MCF 10A (cell line): ENCODE measurements at regions not wholly inside any gene's neighbourhood (a gene's known extent, or its start where the extent isn't known, plus 50 kb on each side); places are given as distances from the start of the nearest gene placed in this dataset.

Experiments used
- BruUV-seq: library from RNA; stranded (reverse); fragments of 400-500 nt; replicated peaks from 2 replicates; lab custom pipeline; 2021; lab: Mats Ljungman, UMichigan
- CTCF ChIA-PET: fragments of 300-600 bp; sonication (Branson Sonifier 250); formaldehyde crosslinking; extraction: SDS; loops from one replicate; lab custom pipeline; 2021; ENCODE audit warnings: antibody characterized with exemption, inconsistent platforms; lab: Yijun Ruan, JAX
- POLR2A ChIA-PET: fragments of 300-600, 350-650 bp; sonication (Branson Sonifier 250); formaldehyde crosslinking; extraction: SDS; loops from one replicate; lab custom pipeline; 2020; ENCODE audit warnings: antibody characterized with exemption, inconsistent platforms; lab: Yijun Ruan, JAX
- DNase-seq: peaks from one replicate; pipeline ENCODE4 v3.0.0-alpha.2; 2018; ENCODE audit not compliant: unreplicated experiment
- H3K27ac Mint-ChIP-seq: one replicate; pipeline ENCODE4 v1.8.0; 2022; ENCODE audit warnings: mild to moderate bottlenecking, low read depth, mixed read lengths; ENCODE audit not compliant: unreplicated experiment
- H3K27me3 Mint-ChIP-seq: one replicate; pipeline ENCODE4 v1.8.0; 2022; ENCODE audit warnings: mixed read lengths; ENCODE audit not compliant: insufficient read depth, unreplicated experiment
- H3K36me3 Mint-ChIP-seq: one replicate; pipeline ENCODE4 v1.8.0; 2022; ENCODE audit warnings: mild to moderate bottlenecking, moderate library complexity, mixed read lengths; ENCODE audit not compliant: insufficient read depth, unreplicated experiment
- H3K4me1 Mint-ChIP-seq: one replicate; pipeline ENCODE4 v1.8.0; 2022; ENCODE audit warnings: mixed read lengths; ENCODE audit not compliant: insufficient read depth, unreplicated experiment
- H3K4me3 Mint-ChIP-seq: one replicate; pipeline ENCODE4 v1.8.0; 2022; ENCODE audit warnings: mild to moderate bottlenecking, moderate library complexity, mixed read lengths; ENCODE audit not compliant: unreplicated experiment
- H3K9me3 Mint-ChIP-seq: one replicate; pipeline ENCODE4 v1.8.0; 2022; ENCODE audit warnings: mixed read lengths; ENCODE audit not compliant: unreplicated experiment
- CTCF ChIP-seq: fragments of 200-600 bp; IDR thresholded peaks from one replicate; pipeline ENCODE4 v1.8.0; 2022; ENCODE audit warnings: antibody characterized with exemption, mild to moderate bottlenecking; ENCODE audit not compliant: unreplicated experiment
- intact Hi-C: fragments of 100-400 bp; cut with micrococcal nuclease; formaldehyde crosslinking; loops from 2 replicates; pipeline ENCODE4 v1.14.1; 2022

- Mint-ChIP-seq H3K27me3 (peaks cover 77% of the 10 kb centered on the region), H3K27ac (no peak overlapping the region), H3K36me3 (no peaks in the 10 kb centered on the region), H3K9me3 (peaks cover 14% of the 10 kb centered on the region), H3K4me1 (no peaks in the 10 kb centered on the region), H3K4me3 (no peak overlapping the region)
- BruUV-seq, result no TSS peak
- ChIA-PET POLR2A (interaction anchor here (0.6 kb wide), 1 partner anchor 1150 kb away, joined by 3 read pairs; no protein-coding TSS in a partner anchor), CTCF (interaction anchor here (1.4 kb wide), 1 partner anchor 1198 kb away, joined by 4 read pairs; no protein-coding TSS in a partner anchor)
- no peak for TF ChIP-seq CTCF
- no peak for DNase-seq
- intact Hi-C loops, result no loop called here
Measured at GRCh38 chr14:101616202-101616601, 54.9 kb downstream of the DIO3 start.

GRCh38 chr14:101619484-101619883 lies 58.2 kb downstream of the DIO3 start:
- no peak for TF ChIP-seq CTCF
- CTCF ChIA-PET, result interaction anchor here (1.3 kb wide), 1 partner anchor 9 kb away, joined by 3 read pairs; no protein-coding TSS in a partner anchor
- DNase-seq, result no peak
- BruUV-seq, result no TSS peak
- Mint-ChIP-seq H3K9me3 (peaks cover 14% of the 10 kb centered on the region), H3K27me3 (peaks cover 53% of the 10 kb centered on the region), H3K4me1 (no peaks in the 10 kb centered on the region), H3K4me3 (no peak overlapping the region), H3K27ac (no peak overlapping the region), H3K36me3 (no peaks in the 10 kb centered on the region)
- intact Hi-C loops, result no loop called here
- POLR2A ChIA-PET, result no interaction called here

GRCh38 chr14:101620031-101620788 lies 58.9 kb downstream of the DIO3 start:
- DNase-seq, result no peak
- H3K36me3 Mint-ChIP-seq, result no peaks in the 10 kb centered on the region
- BruUV-seq, result no TSS peak
- peaks cover 11% of the 10 kb centered on the region for H3K9me3 Mint-ChIP-seq
- ChIA-PET POLR2A (no interaction called here), CTCF (interaction anchor here (0.7 to 1.3 kb wide), 2 partner anchors 9 to 975 kb away, joined by 3 read pairs; no protein-coding TSS in a partner anchor)
- peaks cover 46% of the 10 kb centered on the region for H3K27me3 Mint-ChIP-seq
- no peak overlapping the region for H3K27ac Mint-ChIP-seq
- intact Hi-C loops, result loop anchor here (10.0 kb wide), 1 partner anchor 955 kb away; no protein-coding TSS in a partner anchor
- no peaks in the 10 kb centered on the region for H3K4me1 Mint-ChIP-seq
- no peak overlapping the region for H3K4me3 Mint-ChIP-seq
- TF ChIP-seq CTCF, result no peak
